22Rv1 (cell line): ENCODE measurements at regions not wholly inside any gene's neighbourhood (a gene's known extent, or its start where the extent isn't known, plus 50 kb on each side); places are given as distances from the start of the nearest gene placed in this dataset.

ENCODE experiments used
- H3K27ac ChIP-seq: fragments of 450-650 bp; 2 replicates; pipeline ENCODE4 v1.5.1; 2017
- ZFX ChIP-seq: fragments of 450-650 bp; IDR thresholded peaks from 2 replicates; pipeline ENCODE4 v1.6.1; 2017; ENCODE audit warnings: antibody characterized with exemption, borderline replicate concordance
- TF ChIP-seq, protein P1 (sequence below): fragments of 450-650 bp; IDR thresholded peaks from 2 replicates; pipeline ENCODE4 v1.5.1; 2017; ENCODE audit warnings: mild to moderate bottlenecking

GRCh38 chr9:87076825-87077224, 129.5 kb upstream of the GAS1 start:
- TF ChIP-seq, protein P1, sequence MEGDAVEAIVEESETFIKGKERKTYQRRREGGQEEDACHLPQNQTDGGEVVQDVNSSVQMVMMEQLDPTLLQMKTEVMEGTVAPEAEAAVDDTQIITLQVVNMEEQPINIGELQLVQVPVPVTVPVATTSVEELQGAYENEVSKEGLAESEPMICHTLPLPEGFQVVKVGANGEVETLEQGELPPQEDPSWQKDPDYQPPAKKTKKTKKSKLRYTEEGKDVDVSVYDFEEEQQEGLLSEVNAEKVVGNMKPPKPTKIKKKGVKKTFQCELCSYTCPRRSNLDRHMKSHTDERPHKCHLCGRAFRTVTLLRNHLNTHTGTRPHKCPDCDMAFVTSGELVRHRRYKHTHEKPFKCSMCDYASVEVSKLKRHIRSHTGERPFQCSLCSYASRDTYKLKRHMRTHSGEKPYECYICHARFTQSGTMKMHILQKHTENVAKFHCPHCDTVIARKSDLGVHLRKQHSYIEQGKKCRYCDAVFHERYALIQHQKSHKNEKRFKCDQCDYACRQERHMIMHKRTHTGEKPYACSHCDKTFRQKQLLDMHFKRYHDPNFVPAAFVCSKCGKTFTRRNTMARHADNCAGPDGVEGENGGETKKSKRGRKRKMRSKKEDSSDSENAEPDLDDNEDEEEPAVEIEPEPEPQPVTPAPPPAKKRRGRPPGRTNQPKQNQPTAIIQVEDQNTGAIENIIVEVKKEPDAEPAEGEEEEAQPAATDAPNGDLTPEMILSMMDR = no peak
- no peak for TF ChIP-seq ZFX
- no peak overlapping the region for H3K27ac ChIP-seq

DNA sequence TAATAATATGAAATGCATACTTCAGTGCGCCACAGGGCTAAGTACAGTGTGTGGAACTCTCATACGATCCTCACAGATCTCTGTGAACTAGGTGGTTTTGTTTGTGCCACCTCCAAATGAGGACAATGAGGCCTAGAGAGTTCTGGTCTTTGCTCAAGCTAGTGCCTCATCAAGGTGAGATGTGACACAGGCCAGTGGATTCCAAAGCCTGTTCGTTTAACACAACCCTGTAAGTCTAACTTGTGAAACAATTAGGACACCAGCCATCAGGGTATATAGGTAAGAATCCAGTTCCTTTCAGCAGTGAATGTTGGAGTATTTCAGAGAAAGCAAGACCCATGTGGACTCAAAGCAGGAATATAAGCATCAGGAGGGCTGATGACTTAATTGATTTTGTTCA, 130.7 kb upstream of the GAS1 start:
- no peak overlapping the region for H3K27ac ChIP-seq
- TF ChIP-seq, protein P1 = no peak
- TF ChIP-seq ZFX = no peak

- TF ChIP-seq ZFX = no peak
- TF ChIP-seq, protein P1 = no peak; the same call in 1 of the 2 replicates
- H3K27ac ChIP-seq = no peak overlapping the region
These were observed 133.4 kb upstream of the GAS1 start for GRCh38 chr9:87080512-87081264.

DNA sequence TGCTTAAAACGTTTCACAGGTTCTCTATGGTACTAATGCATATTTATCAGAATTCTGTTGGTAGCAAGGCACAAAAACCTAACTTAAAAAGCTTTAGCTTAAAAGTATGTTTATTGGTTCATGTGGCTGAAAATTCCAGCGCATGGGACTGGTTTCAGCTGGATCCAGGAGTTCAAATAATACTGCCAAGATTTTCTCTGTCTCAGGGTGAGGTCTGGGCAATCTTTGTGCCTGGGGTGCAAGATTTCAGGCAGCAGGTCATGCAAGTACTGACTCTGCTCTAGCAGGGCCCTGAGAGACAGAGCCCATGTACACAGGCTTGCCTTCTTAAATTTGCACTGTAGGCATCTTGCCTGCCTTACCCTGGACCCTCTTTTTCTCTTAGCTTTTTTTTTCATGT, 134.2 kb upstream of the GAS1 start:
- H3K27ac ChIP-seq = no peak overlapping the region
- TF ChIP-seq ZFX = no peak
- TF ChIP-seq, protein P1 = no peak

DNA sequence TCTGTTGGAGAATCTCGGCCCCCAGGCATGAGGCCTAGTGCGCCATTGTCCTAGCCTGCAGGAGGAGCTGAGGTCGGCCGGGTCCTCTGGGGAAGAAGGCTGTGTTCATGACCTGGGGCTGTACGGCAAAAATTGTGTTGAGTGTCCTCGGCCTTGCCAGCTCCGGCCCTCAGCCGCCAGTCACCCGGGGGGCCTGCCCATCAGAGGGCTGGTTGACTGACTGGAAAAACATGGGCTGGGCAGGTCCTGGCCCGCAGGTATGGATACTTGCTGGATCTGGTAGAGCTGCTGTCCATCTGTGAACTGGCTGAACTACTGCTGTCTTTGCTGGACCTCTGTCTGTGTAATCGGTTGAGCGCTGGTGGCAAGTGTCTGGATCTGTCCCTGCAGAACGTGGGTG, 136.7 kb upstream of the GAS1 start:
- no peak for TF ChIP-seq ZFX
- TF ChIP-seq, protein P1 = no peak
- no peak overlapping the region for H3K27ac ChIP-seq

GRCh38 chr9:87084407-87084806, 137.1 kb upstream of the GAS1 start:
- TF ChIP-seq, protein P1 = no peak
- TF ChIP-seq ZFX = no peak
- H3K27ac ChIP-seq = no peak overlapping the region

DNA sequence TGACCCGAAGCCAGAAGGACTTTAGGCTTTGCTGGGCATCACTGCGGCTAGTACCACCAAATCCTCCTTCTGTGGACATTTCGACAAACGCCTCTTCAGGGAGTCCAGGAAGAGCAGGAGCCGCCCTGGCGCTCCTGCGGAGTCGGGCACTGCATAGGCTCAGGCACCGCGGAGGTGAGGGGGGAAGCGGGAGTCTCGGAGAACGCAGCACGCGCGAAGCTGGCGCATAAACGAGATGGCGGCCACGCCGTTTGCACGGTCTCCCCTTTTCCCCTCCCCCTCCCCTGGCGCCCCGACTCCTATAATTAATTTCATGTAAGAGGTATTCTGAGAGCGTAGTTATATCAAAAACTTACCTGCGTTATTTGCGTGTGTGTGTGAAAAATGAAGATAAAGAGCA, 137.8 kb upstream of the GAS1 start:
- no peak overlapping the region for H3K27ac ChIP-seq
- TF ChIP-seq ZFX = no peak
- TF ChIP-seq, protein P1 = no peak
